ENCODE measurements at regions not wholly inside any gene's neighbourhood (a gene's known extent, or its start where the extent isn't known, plus 50 kb on each side); places are given as distances from the start of the nearest gene placed in this dataset.
"Not testable (repeated sequence)": the region's sequence is repeated elsewhere in the genome, so short reads cannot be mapped to it uniquely, and the experiment has no call there.

DNA sequence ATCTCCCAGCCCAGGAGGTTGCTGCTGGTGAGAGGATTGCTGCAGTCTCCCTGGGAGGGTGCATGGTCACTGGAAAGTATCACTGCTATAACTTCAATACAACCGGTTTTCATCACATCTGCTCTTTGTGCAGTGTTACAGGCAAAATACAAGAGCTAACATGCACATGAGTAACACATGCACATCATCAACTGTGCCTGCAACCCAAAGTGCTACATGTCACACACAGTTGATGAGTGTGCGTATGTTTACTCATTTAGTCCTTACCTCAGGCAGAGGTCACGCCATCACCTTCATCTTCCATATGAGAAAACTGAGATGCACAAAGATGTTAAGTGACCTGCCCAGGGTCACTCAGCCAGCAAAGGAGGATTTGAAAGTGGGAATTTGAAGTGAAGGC, 277.7 kb downstream of the FAM72C start:
- DNase-seq: no peak

DNA sequence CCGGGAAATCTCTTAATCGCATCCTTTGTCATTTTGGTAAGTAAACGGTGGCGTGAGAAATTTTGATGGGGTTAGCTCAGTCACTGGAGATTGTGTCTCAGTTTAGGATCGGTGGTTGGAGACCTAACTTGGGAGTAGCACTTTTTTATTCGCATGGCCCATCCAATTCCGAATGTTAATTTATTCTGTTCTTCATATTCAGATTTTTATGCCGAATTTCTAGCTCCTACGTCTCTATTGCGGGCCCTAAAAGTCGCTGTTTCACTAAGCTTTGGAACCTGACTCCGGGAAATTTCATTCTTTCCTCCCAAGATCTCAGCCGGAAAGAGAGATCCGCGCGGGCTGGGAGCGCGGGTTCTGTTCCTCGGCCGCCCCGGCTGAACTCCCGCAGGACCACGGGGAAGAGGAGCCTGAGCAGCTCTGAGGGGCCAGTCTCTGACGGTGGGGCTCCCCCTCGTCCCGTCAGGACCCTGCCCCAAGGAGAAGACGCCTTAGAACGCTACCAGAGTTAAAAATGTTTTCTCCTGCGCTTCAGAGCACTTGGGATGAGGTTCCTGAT, 279.7 kb downstream of the FAM72C start:
- DNase-seq: no peak

DNA sequence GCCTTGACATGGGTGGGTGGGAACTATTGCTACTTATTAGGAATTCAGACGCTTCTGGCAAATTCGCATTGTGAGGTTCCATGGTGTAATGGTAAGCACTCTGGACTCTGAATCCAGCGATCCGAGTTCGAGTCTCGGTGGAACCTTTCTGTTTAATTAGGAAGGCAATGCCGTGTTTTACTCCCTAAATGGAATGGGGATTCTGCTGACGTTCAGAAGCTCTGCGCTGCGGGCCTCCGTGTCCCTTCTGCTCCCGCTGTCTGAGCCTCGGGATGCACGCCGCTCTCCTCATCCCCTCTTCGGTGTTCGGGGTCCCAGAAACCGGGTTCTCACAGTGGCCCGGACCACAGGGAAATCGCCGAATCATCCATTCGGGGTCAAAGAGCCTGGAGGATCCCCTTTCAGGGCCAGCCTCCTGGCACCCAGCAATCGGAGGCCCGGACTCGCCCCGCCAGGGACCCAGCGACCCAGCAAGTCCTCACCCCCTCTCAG, 280.3 kb downstream of the FAM72C start:
- DNase-seq: peak; percentile 25

DNA sequence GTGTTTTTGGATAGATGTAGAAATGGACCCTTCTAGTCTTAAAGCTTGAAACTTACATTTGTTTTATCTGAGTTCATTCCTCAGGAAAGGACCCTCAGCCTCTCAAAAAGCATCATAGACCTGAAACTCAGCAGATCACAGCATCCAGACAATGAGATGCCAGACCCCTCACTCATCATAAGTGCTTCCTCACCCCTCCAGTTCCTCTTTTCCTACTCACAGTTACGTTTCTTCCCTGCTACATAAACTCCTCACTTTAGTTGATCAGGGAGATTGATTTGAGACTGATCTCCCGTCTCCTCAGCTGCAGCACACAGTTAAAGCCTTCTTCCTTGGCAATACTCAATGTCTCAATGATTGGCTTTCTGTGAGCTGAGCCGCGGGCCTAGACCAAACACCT, 282.0 kb downstream of the FAM72C start:
- no peak for DNase-seq

DNA sequence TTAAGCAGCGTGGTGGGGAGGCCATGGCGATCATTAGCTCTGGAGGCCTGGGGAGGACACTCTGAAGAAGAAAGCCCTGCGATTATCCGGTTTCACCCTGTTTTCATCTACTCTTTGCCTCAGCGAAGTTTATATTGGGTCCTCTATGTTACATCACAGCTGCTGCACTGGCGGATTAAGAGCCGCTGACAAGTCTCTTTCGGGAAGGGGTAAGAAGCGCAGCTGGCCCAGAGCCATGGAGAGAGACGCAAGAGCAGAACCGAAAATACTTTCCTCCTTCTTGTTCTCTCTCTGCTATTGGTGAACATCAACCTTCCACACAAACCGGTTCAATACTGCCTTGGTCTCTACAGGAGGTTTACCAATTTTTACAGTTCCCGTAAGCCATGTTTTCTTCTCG, 291.5 kb downstream of the FAM72C start:
- peak; percentile 88 for DNase-seq

DNA sequence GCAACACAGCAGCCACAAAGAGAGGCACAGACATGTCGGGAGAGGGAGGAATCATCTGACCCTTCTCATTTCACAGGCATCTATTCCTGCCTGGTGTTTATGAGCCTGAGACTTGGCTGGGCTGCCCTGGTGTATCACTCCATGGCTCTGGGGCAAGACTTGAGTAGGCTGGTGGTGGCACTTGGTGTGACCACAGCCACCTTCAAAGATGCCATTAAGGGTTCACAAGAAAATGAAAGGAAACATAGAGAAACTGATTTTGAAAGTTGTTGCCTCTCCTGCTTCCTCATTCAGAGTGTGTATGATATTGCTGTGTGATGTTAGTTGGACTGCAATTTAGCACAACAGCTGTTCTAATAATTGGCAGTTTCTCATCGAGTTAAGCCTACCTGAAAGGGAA, 298.8 kb downstream of the FAM72C start:
- no peak for DNase-seq

DNA sequence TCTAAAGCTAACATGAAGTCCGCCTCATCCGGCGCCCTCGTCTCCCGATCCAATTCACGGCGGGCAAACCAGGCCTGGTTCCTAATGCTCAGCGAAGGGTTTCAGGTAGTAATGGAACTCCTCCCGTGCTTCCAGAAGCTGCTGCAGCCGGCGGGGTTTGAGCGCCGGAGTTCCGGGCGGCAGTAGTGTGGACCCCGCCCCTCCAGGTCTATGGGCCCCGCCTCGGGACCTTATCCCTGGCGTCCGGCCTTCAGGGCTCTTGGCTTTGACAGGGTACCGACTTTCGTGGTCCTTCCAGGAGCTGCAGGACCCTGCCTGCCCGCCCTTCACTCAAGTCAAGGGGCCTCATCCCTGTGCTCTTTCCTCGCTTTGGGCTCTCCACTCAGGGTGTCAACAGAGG, 304.1 kb downstream of the FAM72C start:
- no peak for DNase-seq

DNA sequence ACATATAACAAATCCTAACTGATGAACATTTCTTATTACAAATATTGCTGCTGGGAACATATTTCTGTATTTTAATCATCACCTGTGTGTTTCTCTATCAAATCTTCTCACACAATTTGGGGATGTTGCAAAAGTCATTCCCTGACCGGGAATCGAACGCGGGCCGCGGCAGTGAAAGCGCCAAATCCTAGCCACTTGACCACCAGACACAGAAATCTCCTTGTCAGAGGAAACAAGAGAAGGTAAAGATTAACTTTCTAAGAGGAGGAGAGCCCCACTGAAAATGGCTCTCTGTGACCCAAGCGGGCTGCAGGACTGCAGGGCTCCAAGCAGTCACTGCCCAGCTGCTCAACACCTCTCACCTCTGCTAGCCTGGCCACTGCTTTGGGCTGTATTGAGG, 304.9 kb downstream of the FAM72C start:
- DNase-seq: no peak

DNA sequence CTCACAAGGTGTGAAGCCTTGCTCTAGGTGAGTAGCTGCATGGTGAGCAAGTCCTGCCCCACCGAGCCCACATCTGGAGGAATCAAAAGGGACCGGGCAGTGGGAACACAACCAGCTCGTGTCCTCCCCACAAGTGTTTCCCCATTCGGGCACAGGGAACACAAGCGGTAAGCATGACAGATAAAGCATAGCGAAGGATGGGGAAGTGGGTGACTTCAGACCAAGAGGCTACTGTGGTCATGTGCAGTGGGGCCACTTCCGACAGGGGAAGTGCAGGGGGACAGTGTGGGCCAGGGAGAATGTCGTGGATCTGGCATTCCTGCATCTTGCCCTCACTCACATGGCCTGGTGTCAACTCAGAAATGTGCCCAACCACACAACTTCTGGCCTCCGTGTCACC, 306.2 kb downstream of the FAM72C start:
- no peak for DNase-seq

DNA sequence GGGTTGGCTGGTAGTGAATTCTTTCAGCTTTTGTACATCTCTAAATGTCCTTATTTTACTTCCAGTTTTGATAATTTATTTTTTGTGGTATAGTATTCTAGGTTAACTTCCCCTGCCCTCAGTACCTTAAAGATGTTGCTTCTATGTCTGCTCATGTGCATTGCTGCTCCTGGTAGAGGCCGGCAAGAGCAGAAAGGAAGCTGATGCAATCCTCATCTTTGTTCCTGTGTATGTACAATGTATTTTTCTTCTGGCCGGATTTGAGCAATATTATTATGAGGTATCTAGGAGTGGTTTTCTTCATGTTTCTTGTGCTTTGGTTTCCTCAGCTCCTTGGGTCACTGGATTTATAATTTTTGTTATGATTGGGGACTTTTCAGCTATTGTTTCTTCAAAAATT, 308.7 kb downstream of the FAM72C start:
- DNase-seq: not testable (repeated sequence)

DNA sequence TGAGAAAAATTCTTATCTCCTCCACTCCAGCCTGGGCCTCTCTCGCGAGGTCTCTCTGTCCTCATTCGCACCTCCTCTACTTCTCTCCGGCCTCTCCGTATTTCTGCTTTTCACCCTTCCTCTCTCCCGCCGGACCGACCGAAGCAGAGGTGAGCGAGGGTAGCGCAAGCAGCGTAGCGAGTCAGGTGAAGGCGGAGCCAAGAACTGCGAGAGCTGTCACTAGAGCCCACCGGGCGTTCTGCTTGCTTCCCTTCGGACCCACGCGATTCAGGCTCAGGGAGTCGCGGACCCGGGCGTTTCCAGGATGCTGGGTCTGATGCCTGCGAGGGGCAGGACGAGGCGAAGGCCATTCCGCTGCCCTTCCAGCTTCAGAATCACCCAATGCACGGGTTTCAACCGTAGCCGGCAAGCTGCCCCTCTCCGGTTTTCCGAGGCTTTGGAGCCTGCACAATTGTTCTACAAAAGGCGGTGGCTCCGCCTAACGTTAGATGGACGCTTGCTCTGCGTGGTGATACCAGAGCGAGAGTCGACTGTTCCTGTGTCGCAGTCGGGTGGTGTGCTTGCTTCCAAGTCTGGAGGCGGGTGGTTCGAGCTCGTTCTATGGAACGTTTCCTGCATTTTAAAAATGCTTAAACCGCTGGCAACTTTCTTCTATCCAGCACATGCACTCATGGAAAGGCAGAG, 310.2 kb downstream of the FAM72C start:
- peak; percentile 30 for DNase-seq

DNA sequence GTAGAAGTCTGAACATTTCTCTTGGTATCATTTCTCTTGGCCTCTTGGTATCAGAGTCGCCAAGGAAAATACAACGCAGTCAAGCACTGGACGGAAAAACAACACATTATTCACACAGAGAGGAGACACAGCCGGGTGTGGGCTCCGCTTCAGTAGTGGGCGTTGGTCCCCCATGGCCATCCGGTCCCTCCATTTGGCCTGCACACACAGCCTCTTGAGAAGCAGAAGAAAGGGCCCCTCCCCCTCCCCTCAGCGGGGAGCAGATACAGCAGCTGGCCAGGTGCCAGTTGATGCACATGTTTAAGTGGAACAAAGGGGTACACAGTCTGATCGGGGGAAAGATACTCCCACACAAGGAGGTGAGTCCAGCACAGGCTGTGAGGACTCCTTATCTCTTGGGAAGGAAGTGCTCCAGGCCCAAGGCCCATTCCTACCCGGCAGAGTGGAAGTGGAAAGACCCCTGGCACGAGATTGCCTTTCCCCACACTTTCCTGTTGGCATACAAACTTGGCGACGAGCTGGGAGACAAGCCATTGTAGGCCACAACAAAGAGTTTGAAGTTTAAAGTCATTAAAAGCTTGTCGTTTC, 311.3 kb downstream of the FAM72C start:
- DNase-seq: no peak

DNA sequence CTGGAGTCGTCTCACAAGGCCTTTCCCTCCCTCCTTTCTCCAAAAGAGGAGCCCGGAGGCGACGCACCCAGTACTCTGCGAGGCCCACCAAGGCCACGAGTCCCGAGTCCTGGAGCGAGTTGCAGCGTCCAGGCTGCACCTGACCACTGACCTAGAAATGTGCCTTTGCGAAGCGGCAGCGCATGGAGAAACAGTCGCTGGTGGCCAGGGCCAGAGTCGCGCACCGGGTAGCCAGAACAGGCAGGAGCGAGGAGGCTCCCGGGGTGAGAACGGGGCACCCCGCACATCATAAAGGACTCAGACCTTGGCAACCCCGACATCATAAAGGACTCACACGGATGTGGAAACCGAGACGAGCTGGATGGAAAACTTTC, 318.4 kb downstream of the FAM72C start:
- DNase-seq: no peak

DNA sequence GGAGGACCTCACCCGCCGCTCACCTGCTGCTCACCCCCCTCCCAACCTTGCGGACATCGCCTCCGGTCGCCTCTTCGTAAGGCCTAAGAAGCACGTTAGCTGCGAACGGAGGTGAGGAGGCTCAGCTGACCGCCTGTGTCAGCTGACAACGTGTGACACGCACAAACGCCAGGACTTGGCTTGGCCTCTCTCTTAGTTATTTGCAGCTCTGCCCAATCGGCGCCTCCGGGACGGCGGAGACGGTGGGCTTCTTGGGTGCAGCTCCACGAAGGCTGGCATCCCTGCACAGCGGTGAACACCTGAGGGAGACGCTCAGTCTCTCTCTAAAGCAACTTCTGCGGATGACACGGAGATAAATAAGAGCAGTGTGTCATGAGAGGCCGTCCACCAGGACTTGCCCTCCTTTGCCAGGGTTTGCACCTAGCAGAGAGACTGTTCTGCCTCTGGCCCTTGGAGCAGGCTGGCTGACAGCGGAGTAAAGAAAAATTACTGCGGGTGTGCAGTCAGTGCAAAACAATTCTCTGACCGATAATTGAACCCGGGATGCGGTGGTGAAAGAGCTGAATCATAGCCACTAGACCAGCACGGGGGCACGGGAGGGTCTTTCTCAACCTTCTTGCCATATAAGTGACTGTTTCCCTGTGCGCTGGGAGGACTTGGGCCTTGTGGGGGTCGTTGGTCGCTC, 318.9 kb downstream of the FAM72C start:
- DNase-seq: no peak

DNA sequence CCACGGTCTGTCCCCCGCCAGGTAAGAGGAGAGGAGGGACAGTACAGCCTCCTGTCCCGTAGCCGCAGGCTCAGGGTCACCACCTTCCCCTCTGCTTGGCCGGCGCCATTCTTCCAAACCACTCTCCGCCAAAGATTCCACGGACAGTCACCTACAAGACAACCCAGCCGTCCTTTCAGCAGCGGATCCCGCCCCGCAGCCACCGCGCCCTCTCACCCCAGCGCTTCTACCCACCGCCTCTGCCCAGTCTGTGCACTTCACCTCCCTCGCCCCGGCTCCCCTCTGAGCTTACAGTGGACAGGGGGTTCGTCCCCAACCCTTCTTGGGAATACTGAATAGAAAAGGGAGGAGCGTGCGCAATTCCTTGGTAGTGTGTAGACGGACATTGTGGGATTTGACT, 319.6 kb downstream of the FAM72C start:
- no peak for DNase-seq

DNA sequence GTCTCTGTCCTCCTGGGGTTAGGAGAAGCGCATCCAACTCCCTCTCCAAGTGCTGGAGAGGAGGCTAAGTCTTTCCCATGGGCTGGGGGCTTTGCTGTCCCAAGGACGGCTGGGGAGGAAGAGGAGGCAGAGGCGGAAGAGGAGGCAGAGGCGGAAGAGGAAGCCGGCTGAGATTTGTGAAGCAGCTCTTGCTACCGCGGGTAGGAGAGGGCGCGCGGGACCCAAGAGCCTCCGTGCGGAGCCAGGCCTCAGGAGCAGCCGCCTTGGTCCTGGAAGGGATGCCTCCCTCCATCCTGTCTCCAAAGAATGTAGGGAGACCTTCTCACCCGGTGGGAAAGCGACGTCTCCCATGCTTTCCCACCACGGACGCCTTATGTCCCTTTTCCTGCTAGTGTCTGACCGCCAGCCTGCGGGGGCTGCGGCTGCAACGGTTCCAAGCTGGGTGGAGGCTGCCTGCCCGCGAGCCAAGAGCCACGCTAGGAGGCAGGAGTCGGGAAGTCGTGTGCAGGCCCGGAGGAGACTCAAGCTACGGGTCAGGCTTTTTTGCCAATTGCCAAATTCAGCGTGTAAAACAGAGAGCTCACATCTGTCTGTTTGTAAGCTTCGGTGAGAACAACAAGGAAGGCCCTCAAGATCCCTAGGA, 320.3 kb downstream of the FAM72C start:
- no peak for DNase-seq

DNA sequence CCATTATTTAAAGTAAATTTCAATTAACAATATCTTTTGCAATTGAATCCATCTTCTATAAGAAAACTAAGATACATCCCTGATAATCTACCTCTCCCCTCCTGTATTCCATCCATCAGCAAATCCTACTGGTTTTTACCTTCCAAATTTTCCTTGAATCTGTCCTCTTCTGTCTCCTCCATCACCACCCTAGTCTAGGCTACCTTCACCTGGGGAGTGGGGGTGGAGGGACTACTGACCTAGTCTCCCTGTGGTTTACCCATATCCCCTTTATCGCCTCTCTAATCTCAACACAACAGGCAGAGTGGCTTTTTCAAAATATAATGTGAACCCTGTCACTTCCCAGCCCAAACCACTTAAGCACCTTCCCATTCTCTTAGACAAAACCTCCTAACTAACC, 327.8 kb downstream of the FAM72C start:
- not testable (repeated sequence) for DNase-seq

DNA sequence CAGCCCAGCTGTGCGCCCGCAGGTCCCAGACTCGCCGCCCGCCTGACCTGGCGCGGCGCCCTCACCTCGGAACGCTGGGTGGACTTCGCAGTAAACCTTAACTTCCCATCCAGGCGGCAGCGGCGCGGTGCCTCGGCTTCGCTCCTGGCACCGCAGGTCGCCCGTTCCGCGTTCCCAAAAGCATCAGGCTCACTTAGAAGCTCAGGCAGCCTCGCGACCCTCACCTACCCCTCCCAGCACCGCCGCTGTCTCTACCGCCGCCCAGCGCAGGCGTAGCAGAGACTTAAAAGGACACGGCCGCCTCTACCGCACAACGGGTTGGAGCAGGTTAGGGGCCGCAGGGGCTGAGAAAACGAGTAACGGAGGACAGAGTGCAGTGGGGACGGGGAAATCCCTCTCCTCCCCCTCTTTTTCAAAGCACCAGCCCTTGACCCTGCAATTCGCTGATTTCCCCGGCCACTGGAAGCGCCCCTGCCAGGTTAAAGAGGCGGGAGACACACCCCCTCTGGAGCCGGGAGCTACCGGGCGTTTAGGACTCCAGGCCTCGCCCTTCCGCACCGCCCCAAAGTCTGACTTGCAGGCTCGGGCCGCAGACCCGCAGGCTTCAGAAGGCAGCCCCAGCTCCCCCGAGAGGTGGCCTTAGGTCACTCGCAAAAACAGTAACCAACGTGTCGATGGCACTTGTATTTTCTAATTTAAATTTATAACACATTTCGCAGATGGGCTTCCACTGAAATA, 328.5 kb downstream of the FAM72C start:
- DNase-seq: no peak

DNA sequence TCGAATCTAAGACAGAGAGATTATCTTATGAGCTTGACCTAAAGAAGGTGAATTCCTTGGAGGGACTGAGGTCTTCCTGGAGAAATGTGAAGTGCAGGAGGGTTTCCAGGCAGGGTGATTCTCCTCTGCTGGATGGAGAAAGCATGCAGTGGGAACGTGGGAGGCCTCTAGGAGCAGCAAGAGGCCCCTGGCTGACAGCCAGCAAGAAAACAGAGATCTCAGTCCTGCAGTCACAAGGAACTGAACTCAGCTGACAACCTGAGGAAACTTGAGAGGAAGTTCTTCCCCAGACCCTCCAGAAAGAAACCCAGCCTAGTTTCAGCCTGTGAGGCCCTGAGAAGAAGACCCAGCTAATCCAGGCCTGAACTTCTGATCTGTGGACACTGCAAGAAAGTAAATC, 345.9 kb downstream of the FAM72C start:
- no peak for DNase-seq

DNA sequence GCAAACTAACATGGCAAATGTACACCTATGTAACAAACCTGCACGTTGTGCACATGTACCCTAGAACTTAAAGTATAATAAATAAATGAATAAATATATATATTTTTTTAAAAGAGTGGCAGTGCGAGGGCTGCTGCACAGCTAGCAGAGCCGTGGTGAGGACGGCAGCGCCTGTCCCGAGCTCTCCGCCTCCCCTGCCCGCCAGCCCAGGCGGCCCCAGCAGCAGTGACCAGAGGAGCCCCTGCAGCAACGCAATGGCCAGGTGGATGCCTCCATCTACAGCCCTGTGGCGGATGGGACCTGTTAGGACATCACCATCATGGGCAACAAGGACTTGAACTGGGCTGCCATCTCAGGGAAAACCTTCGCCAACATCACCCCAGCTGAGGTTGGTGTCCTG, 351.9 kb downstream of the FAM72C start:
- DNase-seq: no peak

DNA sequence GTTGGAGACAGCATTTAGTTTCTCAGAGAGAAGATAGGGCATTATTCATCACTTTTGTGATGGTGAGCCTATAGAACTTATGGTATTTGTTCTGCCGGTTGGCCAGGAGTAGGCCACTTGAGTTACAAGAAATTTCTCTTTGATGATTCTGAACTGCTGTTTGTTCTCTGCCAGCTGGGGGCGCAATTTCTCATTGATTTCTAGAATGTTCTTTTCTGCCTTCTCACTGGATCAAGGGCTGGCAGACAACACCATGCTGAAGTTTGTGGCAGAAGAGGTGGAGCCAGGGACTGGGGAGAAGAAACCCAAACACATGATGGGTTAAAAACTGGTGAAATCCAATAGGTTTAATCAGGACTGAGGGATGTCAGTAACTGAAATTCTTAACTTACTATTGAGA, 360.6 kb downstream of the FAM72C start:
- DNase-seq: peak; percentile 9

DNA sequence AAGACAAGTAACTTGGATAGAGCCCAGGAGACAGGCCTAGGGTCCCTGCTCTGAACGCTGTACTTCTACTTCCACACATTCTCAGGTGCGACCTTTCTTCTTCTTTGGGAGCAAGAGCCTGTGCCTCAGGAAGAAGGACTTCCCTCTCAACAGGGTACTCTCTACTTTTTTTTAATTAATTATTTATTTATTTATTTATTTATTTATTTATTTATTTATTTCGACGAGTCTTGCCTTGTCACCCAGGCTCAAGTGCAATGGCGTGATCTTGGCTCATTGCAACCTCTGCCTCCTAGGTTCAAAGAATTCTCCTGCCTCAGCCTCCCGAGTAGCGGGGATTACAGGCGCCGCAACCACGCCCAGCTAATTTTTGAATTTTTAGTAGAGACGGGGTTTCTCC, 361.6 kb downstream of the FAM72C start:
- no peak for DNase-seq

DNA sequence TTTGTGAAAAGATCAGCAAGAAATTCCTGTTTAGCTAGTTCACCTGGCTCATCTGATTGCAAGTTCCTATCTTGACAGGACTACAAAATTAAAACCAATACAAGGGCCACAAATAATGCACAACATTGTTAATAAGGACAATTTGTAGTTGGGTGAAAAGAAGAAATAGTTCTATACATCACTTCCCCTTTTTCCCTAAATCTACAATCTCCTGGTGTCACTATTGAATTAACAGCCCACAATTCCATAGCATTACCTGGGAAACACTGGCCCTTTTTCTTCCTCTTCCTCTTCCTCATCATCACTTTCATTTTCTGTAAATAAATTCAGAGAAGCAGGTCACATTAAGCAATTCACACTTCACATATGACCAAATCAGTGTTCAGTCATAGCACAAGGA, 366.9 kb downstream of the FAM72C start:
- no peak for DNase-seq

Measured in RPMI8226 (cell line).